ENCODE measurements at regions not wholly inside any gene's neighbourhood (a gene's known extent, or its start where the extent isn't known, plus 50 kb on each side); places are given as distances from the start of the nearest gene placed in this dataset.

DNA sequence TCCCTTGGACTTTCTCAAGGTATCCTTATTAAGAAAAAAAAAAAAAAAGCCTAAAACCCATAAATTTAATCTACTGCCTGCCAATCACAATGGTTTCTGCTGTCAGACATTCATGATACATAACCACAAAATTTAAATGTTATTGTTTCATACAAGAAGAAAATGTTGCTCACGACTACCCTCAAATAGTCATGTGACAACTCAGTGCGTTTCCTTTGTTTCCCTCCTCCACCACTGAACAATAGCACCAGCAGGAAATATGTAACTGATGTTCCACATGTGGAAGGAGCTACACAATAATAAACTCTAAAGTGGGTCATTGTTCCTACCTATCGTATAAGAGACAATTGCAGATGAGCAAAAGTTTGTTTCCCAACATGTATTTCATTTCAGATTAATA is 244.1 kb upstream of the EDNRA start:
- no peak overlapping the region for H2BK15ac ChIP-seq (ENCODE audit: low read depth, low read length)
- no peaks in the 10 kb centered on the region for H3K9me3 ChIP-seq (ENCODE audit: control insufficient read depth, low read depth, low read length)
- H4K20me1 ChIP-seq (ENCODE audit: control insufficient read depth, insufficient read depth, insufficient read length), result no peaks in the 10 kb centered on the region
- H4K8ac ChIP-seq (replicated peaks; ENCODE audit: insufficient read length, low read depth, low read length), result no peak overlapping the region
- H3K23ac ChIP-seq (ENCODE audit: insufficient read length, low read depth, low read length), result no peak overlapping the region
- no peak for DNase-seq
- no peaks in the 10 kb centered on the region for H3K27me3 Mint-ChIP-seq (ENCODE audit: low read depth)
- no peaks in the 10 kb centered on the region for H3K36me3 Mint-ChIP-seq (ENCODE audit: insufficient read depth in 1 of 3, low read depth in 3 of 3)
- H3K56ac ChIP-seq (ENCODE audit: insufficient read length, low read depth, low read length), result no peak overlapping the region
- H3K79me2 ChIP-seq (ENCODE audit: insufficient read depth, low read length), result no peaks in the 10 kb centered on the region
- no peaks in the 10 kb centered on the region for H3K23me2 ChIP-seq (ENCODE audit: insufficient read length, low read depth, low read length, poor library complexity, severe bottlenecking)
- no peak overlapping the region for H2AK5ac ChIP-seq (ENCODE audit: insufficient read length, low read length)
- H3T11ph ChIP-seq (ENCODE audit: low read length), result no peak overlapping the region
- no peak overlapping the region for H2BK120ac ChIP-seq (ENCODE audit: low read depth, low read length, poor library complexity, severe bottlenecking)
- H3K27me3 ChIP-seq (ENCODE audit: insufficient read depth, low read length), result no peaks in the 10 kb centered on the region
- H3K27ac ChIP-seq (ENCODE audit: insufficient read length, low read depth, low read length), result no peak overlapping the region
- H3K79me1 ChIP-seq (ENCODE audit: insufficient read depth, low read depth, low read length, poor library complexity, severe bottlenecking), result no peaks in the 10 kb centered on the region
- no peaks in the 10 kb centered on the region for H3K4me1 ChIP-seq (ENCODE audit: insufficient read depth, low read length)
- no peaks in the 10 kb centered on the region for H3K9me3 Mint-ChIP-seq
- no peak overlapping the region for H3K18ac ChIP-seq (ENCODE audit: insufficient read length, low read depth, low read length)
- no CpG with 5 or more reads among the region's 3 CpGs for WGBS (ENCODE audit: extremely low coverage, insufficient read length, low lambda C conversion rate)
- no peak overlapping the region for H4K5ac ChIP-seq (ENCODE audit: insufficient read length, low read depth, low read length)
- H3K4me1 Mint-ChIP-seq, result 0 out of 4 replicates have a peak, but pooled peaks cover 0 to 2% of the 10 kb centered on the region in 2 experiments
- H2BK12ac ChIP-seq (ENCODE audit: insufficient read length, low read depth, low read length), result no peak overlapping the region
- no peak overlapping the region for H4K91ac ChIP-seq (ENCODE audit: insufficient read length, low read depth, low read length)
- H3K4ac ChIP-seq (ENCODE audit: low read depth, low read length), result no peak overlapping the region
- H3K4me3 Mint-ChIP-seq, result no peak overlapping the region
- no peak overlapping the region for H3K9ac ChIP-seq (ENCODE audit: extremely low read depth, insufficient read length, low read length)
- H3K27ac Mint-ChIP-seq, result no peak overlapping the region
- H3K14ac ChIP-seq (ENCODE audit: insufficient read depth, low read length), result no peak overlapping the region
- H2BK20ac ChIP-seq (ENCODE audit: low read depth, low read length, poor library complexity, severe bottlenecking), result no peak overlapping the region
- H3K4me2 ChIP-seq (ENCODE audit: insufficient read depth, insufficient read length, low read length), result no peak overlapping the region
- TF ChIP-seq, protein P1, sequence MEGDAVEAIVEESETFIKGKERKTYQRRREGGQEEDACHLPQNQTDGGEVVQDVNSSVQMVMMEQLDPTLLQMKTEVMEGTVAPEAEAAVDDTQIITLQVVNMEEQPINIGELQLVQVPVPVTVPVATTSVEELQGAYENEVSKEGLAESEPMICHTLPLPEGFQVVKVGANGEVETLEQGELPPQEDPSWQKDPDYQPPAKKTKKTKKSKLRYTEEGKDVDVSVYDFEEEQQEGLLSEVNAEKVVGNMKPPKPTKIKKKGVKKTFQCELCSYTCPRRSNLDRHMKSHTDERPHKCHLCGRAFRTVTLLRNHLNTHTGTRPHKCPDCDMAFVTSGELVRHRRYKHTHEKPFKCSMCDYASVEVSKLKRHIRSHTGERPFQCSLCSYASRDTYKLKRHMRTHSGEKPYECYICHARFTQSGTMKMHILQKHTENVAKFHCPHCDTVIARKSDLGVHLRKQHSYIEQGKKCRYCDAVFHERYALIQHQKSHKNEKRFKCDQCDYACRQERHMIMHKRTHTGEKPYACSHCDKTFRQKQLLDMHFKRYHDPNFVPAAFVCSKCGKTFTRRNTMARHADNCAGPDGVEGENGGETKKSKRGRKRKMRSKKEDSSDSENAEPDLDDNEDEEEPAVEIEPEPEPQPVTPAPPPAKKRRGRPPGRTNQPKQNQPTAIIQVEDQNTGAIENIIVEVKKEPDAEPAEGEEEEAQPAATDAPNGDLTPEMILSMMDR (conservative IDR thresholded peaks at IDR 0.05), result no peak
- H2AFZ ChIP-seq (ENCODE audit: low read length), result no peak overlapping the region
- H2BK5ac ChIP-seq (ENCODE audit: insufficient read length, low read length), result no peak overlapping the region

All from H9 (cell line).